MM.1S (cell line): ENCODE measurements at regions not wholly inside any gene's neighbourhood (a gene's known extent, or its start where the extent isn't known, plus 50 kb on each side); places are given as distances from the start of the nearest gene placed in this dataset.

Experiments used
- EZH2 ChIP-seq: fragments of 300-600 bp; sonication (generic); optimal IDR thresholded peaks from 2 replicates; pipeline ENCODE3; 2017; ENCODE audit warnings: low read depth, mild to moderate bottlenecking, antibody characterized with exemption, low read length, mixed read lengths
- EZH2phosphoT487 ChIP-seq: fragments of 300-600 bp; sonication (generic); IDR thresholded peaks from 2 replicates; pipeline ENCODE4 v1.6.1; 2018; ENCODE audit warnings: antibody characterized with exemption, low read length
- TF ChIP-seq, protein P1 (sequence below): fragments of 300-600 bp; sonication (generic); IDR thresholded peaks from 2 replicates; pipeline ENCODE4 v1.5.1; 2016; ENCODE audit warnings: antibody characterized with exemption, low read length, mixed read lengths

DNA sequence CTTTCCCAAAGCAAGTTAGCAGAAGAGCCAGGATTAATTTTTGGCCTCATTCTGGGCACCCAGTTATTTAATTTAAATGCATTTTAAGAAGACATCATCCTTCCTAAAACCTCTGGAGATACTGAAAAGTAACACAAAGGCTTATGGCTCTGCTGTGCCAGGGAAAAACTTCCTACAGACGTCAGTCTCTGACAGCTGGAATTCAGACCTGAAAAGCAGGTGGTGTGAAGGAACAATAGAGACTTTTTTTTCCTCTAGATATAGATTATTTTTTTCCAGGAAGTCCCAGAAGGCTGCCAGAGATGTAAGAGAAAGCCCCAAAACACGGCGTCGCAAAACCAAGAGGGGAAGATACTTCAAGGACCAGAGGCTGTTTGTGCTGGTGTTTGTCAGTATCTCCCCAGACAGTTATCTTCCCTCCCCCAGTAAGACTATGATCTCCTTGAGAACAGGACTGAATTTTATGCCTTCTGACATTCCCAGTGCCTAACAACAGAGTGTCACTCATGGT is 88.7 kb upstream of the RASEF start:
- TF ChIP-seq, protein P1, sequence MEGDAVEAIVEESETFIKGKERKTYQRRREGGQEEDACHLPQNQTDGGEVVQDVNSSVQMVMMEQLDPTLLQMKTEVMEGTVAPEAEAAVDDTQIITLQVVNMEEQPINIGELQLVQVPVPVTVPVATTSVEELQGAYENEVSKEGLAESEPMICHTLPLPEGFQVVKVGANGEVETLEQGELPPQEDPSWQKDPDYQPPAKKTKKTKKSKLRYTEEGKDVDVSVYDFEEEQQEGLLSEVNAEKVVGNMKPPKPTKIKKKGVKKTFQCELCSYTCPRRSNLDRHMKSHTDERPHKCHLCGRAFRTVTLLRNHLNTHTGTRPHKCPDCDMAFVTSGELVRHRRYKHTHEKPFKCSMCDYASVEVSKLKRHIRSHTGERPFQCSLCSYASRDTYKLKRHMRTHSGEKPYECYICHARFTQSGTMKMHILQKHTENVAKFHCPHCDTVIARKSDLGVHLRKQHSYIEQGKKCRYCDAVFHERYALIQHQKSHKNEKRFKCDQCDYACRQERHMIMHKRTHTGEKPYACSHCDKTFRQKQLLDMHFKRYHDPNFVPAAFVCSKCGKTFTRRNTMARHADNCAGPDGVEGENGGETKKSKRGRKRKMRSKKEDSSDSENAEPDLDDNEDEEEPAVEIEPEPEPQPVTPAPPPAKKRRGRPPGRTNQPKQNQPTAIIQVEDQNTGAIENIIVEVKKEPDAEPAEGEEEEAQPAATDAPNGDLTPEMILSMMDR: no peak
- TF ChIP-seq EZH2phosphoT487 (no peak), EZH2 (no peak)
